ENCODE measurements at regions not wholly inside any gene's neighbourhood (a gene's known extent, or its start where the extent isn't known, plus 50 kb on each side); places are given as distances from the start of the nearest gene placed in this dataset.

DNA sequence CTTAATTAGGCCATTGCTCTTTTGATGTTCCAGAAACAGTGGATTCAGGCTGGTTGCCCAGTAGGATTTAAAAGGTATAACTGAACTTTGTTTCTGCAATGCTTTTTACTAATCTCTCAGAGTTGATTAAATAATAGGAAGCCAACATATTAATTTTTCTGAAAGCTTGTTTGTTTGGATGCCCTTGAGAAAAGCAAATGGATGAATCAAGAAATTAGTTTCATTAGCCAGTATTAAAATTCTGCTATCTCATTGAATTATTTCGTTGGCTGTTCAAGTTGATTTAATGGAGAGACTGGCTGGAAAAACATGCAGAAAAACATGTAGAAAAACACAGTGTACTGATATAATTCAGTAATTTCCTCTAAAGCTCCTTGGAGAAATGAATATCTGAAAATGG is 178.9 kb upstream of the THRB start:
- H3K9me3 ChIP-seq (ENCODE audit: control insufficient read depth, low read depth, low read length) = no peaks in the 10 kb centered on the region
- H3K27ac ChIP-seq (ENCODE audit: control insufficient read depth, insufficient read depth, low read length) = no peak overlapping the region
- H3K4me1 ChIP-seq (ENCODE audit: control insufficient read depth, extremely low read depth, insufficient read depth, low read length) = peaks cover 9% of the 10 kb centered on the region
- no peak for TF ChIP-seq EZH2 (IDR thresholded peaks at IDR 0.05; ENCODE audit: low read length)
- no peak for TF ChIP-seq CTCF (optimal IDR thresholded peaks at IDR 0.05 in 1 of 3, IDR thresholded peaks at IDR 0.05 in 1 of 3, conservative IDR thresholded peaks at IDR 0.05 in 1 of 3; ENCODE audit: extremely low read depth in 1 of 3, insufficient read depth in 2 of 3, low read length in 3 of 3)
- no peak for FAIRE-seq
- no peaks in the 10 kb centered on the region for H3K27me3 ChIP-seq (ENCODE audit: control insufficient read depth, extremely low read depth, insufficient read depth, low read length)
- H3K36me3 ChIP-seq (ENCODE audit: control insufficient read depth in 2 of 2, extremely low read depth in 1 of 2, insufficient read depth in 2 of 2, low read length in 2 of 2) = no peaks in the 10 kb centered on the region
- dilution Hi-C loops (cut with MboI; ENCODE audit: extremely low pct_ligation_motif_present, low sequenced_read_pairs) = no loop called here
- no peak overlapping the region for H3K4me3 ChIP-seq (ENCODE audit: control insufficient read depth in 2 of 3, extremely low read depth in 1 of 3, insufficient read depth in 2 of 3, low read depth in 1 of 3, low read length in 3 of 3)
- no peak overlapping the region for H3K4me2 ChIP-seq (ENCODE audit: control insufficient read depth, extremely low read depth, insufficient read depth, low read depth, low read length)
- no peak overlapping the region for H2AFZ ChIP-seq (ENCODE audit: control insufficient read depth, low read length)
- H3K9me1 ChIP-seq (ENCODE audit: control insufficient read depth, extremely low read depth, insufficient read depth, low read length) = peaks cover 2% of the 10 kb centered on the region
- no peak for DNase-seq (ENCODE audit: low read depth, low spot score)
- H3K9ac ChIP-seq (ENCODE audit: control insufficient read depth, extremely low read depth, insufficient read depth, low read length) = no peak overlapping the region
- H4K20me1 ChIP-seq (ENCODE audit: control insufficient read depth, extremely low read depth, insufficient read depth, low read length) = no peaks in the 10 kb centered on the region
- H3K79me2 ChIP-seq (ENCODE audit: control insufficient read depth, insufficient read depth, low read length) = no peaks in the 10 kb centered on the region

GRCh38 chr3:24674261-24674660 is 179.6 kb upstream of the THRB start:
- Histone ChIP-seq H3K9me1 (ENCODE audit: control insufficient read depth, extremely low read depth, insufficient read depth, low read length) (peaks cover 2% of the 10 kb centered on the region), H3K79me2 (ENCODE audit: control insufficient read depth, insufficient read depth, low read length) (no peaks in the 10 kb centered on the region), H3K27ac (ENCODE audit: control insufficient read depth, insufficient read depth, low read length) (no peak overlapping the region), H3K4me2 (ENCODE audit: control insufficient read depth, extremely low read depth, insufficient read depth, low read depth, low read length) (no peak overlapping the region), H3K36me3 (ENCODE audit: control insufficient read depth in 2 of 2, extremely low read depth in 1 of 2, insufficient read depth in 2 of 2, low read length in 2 of 2) (no peaks in the 10 kb centered on the region), H2AFZ (ENCODE audit: control insufficient read depth, low read length) (no peak overlapping the region), H3K9me3 (ENCODE audit: control insufficient read depth, low read depth, low read length) (no peaks in the 10 kb centered on the region), H3K9ac (ENCODE audit: control insufficient read depth, extremely low read depth, insufficient read depth, low read length) (no peak overlapping the region), H3K27me3 (ENCODE audit: control insufficient read depth, extremely low read depth, insufficient read depth, low read length) (no peaks in the 10 kb centered on the region), H4K20me1 (ENCODE audit: control insufficient read depth, extremely low read depth, insufficient read depth, low read length) (no peaks in the 10 kb centered on the region), H3K4me3 (ENCODE audit: control insufficient read depth in 2 of 3, extremely low read depth in 1 of 3, insufficient read depth in 2 of 3, low read depth in 1 of 3, low read length in 3 of 3) (no peak overlapping the region), H3K4me1 (ENCODE audit: control insufficient read depth, extremely low read depth, insufficient read depth, low read length) (peaks cover 15% of the 10 kb centered on the region)
- DNase-seq (ENCODE audit: low read depth, low spot score) (no peak), FAIRE-seq (no peak)
- dilution Hi-C loops (cut with MboI; ENCODE audit: extremely low pct_ligation_motif_present, low sequenced_read_pairs) = no loop called here
- no peak for TF ChIP-seq CTCF (optimal IDR thresholded peaks at IDR 0.05 in 1 of 3, IDR thresholded peaks at IDR 0.05 in 1 of 3, conservative IDR thresholded peaks at IDR 0.05 in 1 of 3; ENCODE audit: extremely low read depth in 1 of 3, insufficient read depth in 2 of 3, low read length in 3 of 3)
- TF ChIP-seq EZH2 (IDR thresholded peaks at IDR 0.05; ENCODE audit: low read length) = no peak
